ENCODE measurements at regions not wholly inside any gene's neighbourhood (a gene's known extent, or its start where the extent isn't known, plus 50 kb on each side); places are given as distances from the start of the nearest gene placed in this dataset.

DNA sequence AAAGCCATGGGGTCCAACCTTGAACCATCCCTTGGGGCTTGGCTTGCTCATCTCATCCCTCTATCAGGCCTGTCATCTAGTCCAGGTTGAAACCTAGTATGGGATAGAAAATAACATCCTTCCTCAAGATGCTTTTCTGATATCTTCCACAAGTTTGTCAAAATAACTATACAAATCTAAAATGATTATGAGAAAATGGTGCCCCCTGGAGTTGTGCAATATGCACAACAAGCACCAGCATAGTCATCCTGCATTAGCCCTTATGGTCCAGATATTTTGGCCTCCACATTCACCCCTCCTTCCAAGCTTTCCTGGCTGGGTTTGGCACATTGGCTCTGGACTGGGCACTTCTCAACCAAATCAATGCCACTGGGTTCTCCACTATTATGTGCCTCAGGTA, 101.2 kb downstream of the TBX19 start:
- intact Hi-C loops (cut with micrococcal nuclease; ENCODE audit: unreplicated experiment): no loop called here
- CTCF ChIA-PET: no interaction called here
- TF ChIP-seq, protein P1, sequence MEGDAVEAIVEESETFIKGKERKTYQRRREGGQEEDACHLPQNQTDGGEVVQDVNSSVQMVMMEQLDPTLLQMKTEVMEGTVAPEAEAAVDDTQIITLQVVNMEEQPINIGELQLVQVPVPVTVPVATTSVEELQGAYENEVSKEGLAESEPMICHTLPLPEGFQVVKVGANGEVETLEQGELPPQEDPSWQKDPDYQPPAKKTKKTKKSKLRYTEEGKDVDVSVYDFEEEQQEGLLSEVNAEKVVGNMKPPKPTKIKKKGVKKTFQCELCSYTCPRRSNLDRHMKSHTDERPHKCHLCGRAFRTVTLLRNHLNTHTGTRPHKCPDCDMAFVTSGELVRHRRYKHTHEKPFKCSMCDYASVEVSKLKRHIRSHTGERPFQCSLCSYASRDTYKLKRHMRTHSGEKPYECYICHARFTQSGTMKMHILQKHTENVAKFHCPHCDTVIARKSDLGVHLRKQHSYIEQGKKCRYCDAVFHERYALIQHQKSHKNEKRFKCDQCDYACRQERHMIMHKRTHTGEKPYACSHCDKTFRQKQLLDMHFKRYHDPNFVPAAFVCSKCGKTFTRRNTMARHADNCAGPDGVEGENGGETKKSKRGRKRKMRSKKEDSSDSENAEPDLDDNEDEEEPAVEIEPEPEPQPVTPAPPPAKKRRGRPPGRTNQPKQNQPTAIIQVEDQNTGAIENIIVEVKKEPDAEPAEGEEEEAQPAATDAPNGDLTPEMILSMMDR (conservative IDR thresholded peaks at IDR 0.05; ENCODE audit: low read depth, low read length): peak; percentile 23; the same call in 1 of the 2 replicates
- TF ChIP-seq EZH2 (IDR thresholded peaks at IDR 0.05; ENCODE audit: borderline replicate concordance, low read depth, low read length, poor library complexity, severe bottlenecking): no peak
- no peaks in the 10 kb centered on the region for H3K27me3 ChIP-seq (replicated peaks; ENCODE audit: insufficient read depth, low read depth, low read length, poor library complexity)
- POLR2A ChIA-PET (ENCODE audit: low non-redundant PET): no interaction called here
- H3K36me3 ChIP-seq (ENCODE audit: insufficient read depth, low read length, poor library complexity, severe bottlenecking): no peaks in the 10 kb centered on the region
- no peak overlapping the region for H3K27ac ChIP-seq (ENCODE audit: low read depth, low read length, poor library complexity, severe bottlenecking)
- H3K4me1 ChIP-seq (ENCODE audit: insufficient read depth, low read length, poor library complexity, severe bottlenecking): no peaks in the 10 kb centered on the region
- no peak for DNase-seq (ENCODE audit: low spot score)
- BruUV-seq (replicated peaks): no TSS peak
- H3K4me3 ChIP-seq (ENCODE audit: low read depth, low read length, poor library complexity, severe bottlenecking): no peak overlapping the region
- H3K9me3 ChIP-seq (ENCODE audit: low read depth, low read length, poor library complexity, severe bottlenecking): no peaks in the 10 kb centered on the region

DNA sequence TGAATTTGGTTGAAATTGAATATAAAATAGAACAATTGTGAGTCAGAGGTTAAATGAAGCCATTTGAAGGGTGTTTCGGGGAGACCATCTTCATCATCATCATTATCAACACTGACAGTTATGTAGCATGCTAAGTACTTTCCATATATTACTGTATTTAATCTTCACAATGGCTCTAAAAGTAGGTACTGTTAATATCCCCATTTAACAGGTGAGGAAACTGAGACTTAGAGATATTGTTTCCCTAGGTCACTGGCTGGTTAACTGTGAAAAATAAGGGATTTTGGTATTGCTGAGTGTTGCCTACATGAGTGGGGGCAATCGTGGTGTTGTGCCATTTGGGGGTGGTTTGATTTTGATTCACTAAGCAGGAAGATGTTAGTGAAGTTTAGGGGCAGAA, 100.3 kb downstream of the TBX19 start:
- H3K4me1 ChIP-seq (ENCODE audit: insufficient read depth, low read length, poor library complexity, severe bottlenecking): no peaks in the 10 kb centered on the region
- BruUV-seq (replicated peaks): no TSS peak
- POLR2A ChIA-PET (ENCODE audit: low non-redundant PET): no interaction called here
- CTCF ChIA-PET: no interaction called here
- H3K4me3 ChIP-seq (ENCODE audit: low read depth, low read length, poor library complexity, severe bottlenecking): no peak overlapping the region
- no peak overlapping the region for H3K27ac ChIP-seq (ENCODE audit: low read depth, low read length, poor library complexity, severe bottlenecking)
- no peaks in the 10 kb centered on the region for H3K27me3 ChIP-seq (replicated peaks; ENCODE audit: insufficient read depth, low read depth, low read length, poor library complexity)
- DNase-seq (ENCODE audit: low spot score): no peak
- intact Hi-C loops (cut with micrococcal nuclease; ENCODE audit: unreplicated experiment): no loop called here
- no peaks in the 10 kb centered on the region for H3K9me3 ChIP-seq (ENCODE audit: low read depth, low read length, poor library complexity, severe bottlenecking)
- TF ChIP-seq, protein P1 (conservative IDR thresholded peaks at IDR 0.05; ENCODE audit: low read depth, low read length): no peak
- TF ChIP-seq EZH2 (IDR thresholded peaks at IDR 0.05; ENCODE audit: borderline replicate concordance, low read depth, low read length, poor library complexity, severe bottlenecking): no peak
- H3K36me3 ChIP-seq (ENCODE audit: insufficient read depth, low read length, poor library complexity, severe bottlenecking): no peaks in the 10 kb centered on the region

DNA sequence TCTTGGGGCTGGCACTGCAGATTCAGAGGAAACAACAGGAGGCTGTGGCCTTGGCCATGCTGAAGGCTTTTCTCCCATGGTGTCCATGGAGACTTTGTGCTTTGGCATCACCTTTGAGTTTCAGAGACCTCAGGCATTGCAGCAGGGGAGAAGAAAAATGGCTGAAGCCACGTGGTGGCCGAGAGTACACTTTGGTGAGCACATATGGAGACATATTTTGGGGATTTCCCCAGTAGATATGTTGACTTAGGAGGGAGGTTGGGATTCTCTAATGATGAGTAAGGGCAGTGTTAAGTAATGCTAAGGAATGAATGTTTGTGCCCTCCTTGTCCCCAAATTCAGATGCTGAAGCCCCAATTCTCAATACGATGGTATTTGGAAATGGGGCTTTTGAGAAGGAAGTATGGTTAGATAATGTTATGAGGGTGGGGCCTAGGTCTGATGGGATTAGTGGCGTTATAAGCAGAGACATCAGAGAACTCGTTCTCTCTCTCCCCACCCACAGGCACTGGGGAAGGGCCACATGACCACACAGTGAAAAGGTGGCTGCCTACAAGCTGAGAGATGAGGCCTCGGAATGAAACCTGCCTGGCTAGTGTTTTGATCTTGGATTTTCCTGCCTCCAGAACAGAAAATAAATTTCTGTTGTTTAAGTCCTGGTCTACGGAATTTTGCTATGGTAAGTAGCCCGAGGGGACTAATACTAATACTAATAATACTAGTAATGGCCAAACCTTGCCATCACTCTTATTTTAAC, 98.6 kb downstream of the TBX19 start:
- DNase-seq (ENCODE audit: low spot score): no peak
- no peak overlapping the region for H3K27ac ChIP-seq (ENCODE audit: low read depth, low read length, poor library complexity, severe bottlenecking)
- H3K27me3 ChIP-seq (replicated peaks; ENCODE audit: insufficient read depth, low read depth, low read length, poor library complexity): no peaks in the 10 kb centered on the region
- ChIA-PET CTCF (no interaction called here), POLR2A (ENCODE audit: low non-redundant PET) (no interaction called here)
- TF ChIP-seq, protein P1 (conservative IDR thresholded peaks at IDR 0.05; ENCODE audit: low read depth, low read length): no peak
- no peak for TF ChIP-seq EZH2 (IDR thresholded peaks at IDR 0.05; ENCODE audit: borderline replicate concordance, low read depth, low read length, poor library complexity, severe bottlenecking)
- H3K4me3 ChIP-seq (ENCODE audit: low read depth, low read length, poor library complexity, severe bottlenecking): no peak overlapping the region
- no peaks in the 10 kb centered on the region for H3K9me3 ChIP-seq (ENCODE audit: low read depth, low read length, poor library complexity, severe bottlenecking)
- BruUV-seq (replicated peaks): no TSS peak
- no peaks in the 10 kb centered on the region for H3K4me1 ChIP-seq (ENCODE audit: insufficient read depth, low read length, poor library complexity, severe bottlenecking)
- intact Hi-C loops (cut with micrococcal nuclease; ENCODE audit: unreplicated experiment): no loop called here
- no peaks in the 10 kb centered on the region for H3K36me3 ChIP-seq (ENCODE audit: insufficient read depth, low read length, poor library complexity, severe bottlenecking)

Data from A673 (cell line).